HEK293 (cell line): ENCODE measurements at regions not wholly inside any gene's neighbourhood (a gene's known extent, or its start where the extent isn't known, plus 50 kb on each side); places are given as distances from the start of the nearest gene placed in this dataset.

Source experiments
- TF ChIP-seq, protein P1 (sequence below): fragments of 450-650 bp; formaldehyde crosslinking; conservative IDR thresholded peaks from 2 replicates; pipeline ENCODE4 v1.5.1; 2016; ENCODE audit warnings: low read depth, missing biosample characterization, missing genetic modification characterization
- TF ChIP-seq, protein P2 (sequence below): fragments of 450-650 bp; formaldehyde crosslinking; IDR thresholded peaks from 2 replicates; pipeline ENCODE4 v1.5.1; 2016; ENCODE audit warnings: missing biosample characterization, missing genetic modification characterization

DNA sequence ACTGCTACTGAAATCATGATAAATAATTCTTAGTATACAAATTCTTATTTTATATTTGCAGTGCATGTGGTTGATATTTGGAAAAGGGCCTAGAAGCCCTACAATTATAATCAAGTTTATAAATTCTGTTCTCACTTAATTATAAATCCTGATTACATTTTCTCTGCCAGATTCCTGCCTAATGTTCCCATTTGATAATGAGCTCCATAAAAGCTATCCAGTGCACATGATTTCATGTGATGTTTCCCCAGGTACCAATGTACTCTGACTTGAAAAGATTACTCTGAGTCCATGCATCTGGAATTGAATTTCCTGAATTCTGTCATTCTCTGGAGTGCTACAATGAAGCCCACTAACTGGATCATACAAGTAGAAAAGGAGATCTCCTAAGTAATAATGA is 292.2 kb downstream of the FRK start:
- TF ChIP-seq, protein P1, sequence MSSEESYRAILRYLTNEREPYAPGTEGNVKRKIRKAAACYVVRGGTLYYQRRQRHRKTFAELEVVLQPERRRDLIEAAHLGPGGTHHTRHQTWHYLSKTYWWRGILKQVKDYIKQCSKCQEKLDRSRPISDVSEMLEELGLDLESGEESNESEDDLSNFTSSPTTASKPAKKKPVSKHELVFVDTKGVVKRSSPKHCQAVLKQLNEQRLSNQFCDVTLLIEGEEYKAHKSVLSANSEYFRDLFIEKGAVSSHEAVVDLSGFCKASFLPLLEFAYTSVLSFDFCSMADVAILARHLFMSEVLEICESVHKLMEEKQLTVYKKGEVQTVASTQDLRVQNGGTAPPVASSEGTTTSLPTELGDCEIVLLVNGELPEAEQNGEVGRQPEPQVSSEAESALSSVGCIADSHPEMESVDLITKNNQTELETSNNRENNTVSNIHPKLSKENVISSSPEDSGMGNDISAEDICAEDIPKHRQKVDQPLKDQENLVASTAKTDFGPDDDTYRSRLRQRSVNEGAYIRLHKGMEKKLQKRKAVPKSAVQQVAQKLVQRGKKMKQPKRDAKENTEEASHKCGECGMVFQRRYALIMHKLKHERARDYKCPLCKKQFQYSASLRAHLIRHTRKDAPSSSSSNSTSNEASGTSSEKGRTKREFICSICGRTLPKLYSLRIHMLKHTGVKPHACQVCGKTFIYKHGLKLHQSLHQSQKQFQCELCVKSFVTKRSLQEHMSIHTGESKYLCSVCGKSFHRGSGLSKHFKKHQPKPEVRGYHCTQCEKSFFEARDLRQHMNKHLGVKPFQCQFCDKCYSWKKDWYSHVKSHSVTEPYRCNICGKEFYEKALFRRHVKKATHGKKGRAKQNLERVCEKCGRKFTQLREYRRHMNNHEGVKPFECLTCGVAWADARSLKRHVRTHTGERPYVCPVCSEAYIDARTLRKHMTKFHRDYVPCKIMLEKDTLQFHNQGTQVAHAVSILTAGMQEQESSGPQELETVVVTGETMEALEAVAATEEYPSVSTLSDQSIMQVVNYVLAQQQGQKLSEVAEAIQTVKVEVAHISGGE (tag by site-specific recombination), result no peak
- TF ChIP-seq, protein P2, sequence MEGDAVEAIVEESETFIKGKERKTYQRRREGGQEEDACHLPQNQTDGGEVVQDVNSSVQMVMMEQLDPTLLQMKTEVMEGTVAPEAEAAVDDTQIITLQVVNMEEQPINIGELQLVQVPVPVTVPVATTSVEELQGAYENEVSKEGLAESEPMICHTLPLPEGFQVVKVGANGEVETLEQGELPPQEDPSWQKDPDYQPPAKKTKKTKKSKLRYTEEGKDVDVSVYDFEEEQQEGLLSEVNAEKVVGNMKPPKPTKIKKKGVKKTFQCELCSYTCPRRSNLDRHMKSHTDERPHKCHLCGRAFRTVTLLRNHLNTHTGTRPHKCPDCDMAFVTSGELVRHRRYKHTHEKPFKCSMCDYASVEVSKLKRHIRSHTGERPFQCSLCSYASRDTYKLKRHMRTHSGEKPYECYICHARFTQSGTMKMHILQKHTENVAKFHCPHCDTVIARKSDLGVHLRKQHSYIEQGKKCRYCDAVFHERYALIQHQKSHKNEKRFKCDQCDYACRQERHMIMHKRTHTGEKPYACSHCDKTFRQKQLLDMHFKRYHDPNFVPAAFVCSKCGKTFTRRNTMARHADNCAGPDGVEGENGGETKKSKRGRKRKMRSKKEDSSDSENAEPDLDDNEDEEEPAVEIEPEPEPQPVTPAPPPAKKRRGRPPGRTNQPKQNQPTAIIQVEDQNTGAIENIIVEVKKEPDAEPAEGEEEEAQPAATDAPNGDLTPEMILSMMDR, result no peak
